CD4-positive, alpha-beta T cell treated with Interleukin-2 at 100 ng/mL for 4 hours (primary cell): ENCODE measurements at regions not wholly inside any gene's neighbourhood (a gene's known extent, or its start where the extent isn't known, plus 50 kb on each side); places are given as distances from the start of the nearest gene placed in this dataset.
A peak's percentile ranks its signal among the peaks of the same experiment; 100 is the strongest.
"Not testable (repeated sequence)": the region's sequence is repeated elsewhere in the genome, so short reads cannot be mapped to it uniquely, and the experiment has no call there.

Experiments used
- DNase-seq: peaks from one replicate; pipeline ENCODE4 v3.0.0-alpha.2; 2020; ENCODE audit warnings: low spot score

GRCh38 chr10:124164264-124164663, 70.9 kb upstream of the CHST15 start:
- no peak for DNase-seq

GRCh38 chr10:124162774-124163354, 69.5 kb upstream of the CHST15 start:
- no peak for DNase-seq

DNA sequence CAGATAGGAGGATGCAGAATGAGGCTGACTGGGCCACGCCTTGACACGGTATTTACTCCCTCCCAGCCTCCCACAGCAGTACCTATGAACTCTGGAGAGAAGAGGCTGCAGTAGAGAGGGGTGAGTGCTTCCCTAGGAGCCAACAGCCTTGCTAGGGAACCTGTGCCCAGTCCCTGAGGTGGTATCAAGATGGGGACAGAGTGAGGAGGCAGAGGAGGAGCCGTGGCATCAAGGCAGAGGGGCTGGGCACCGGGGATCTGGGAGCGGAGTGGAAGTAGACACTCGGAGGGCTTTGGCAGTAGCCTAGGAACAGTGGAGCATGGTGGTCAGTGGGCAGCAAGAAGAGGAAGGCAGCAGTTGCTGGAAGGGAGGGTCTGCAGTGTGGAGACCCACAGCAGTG, 68.7 kb upstream of the CHST15 start:
- no peak for DNase-seq

DNA sequence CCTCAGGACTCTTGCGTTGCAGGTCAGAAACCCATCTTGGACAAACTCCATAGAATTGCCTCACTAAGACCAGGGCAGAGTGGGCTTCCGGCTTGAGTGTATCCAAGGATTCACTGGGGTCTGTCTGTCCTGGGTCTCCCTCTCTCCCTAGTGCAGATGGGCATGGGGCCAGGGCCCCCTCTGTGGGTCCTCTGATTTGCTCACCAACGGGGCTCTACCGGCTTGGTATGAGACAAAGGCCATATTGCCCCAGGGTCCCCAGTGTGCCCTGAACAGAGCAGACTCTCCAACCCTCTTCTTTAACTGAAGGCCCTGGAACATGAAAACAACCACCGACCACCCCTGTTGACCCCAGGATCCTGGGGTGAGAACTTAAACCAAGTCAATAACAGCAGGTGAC, 68.2 kb upstream of the CHST15 start:
- no peak for DNase-seq

DNA sequence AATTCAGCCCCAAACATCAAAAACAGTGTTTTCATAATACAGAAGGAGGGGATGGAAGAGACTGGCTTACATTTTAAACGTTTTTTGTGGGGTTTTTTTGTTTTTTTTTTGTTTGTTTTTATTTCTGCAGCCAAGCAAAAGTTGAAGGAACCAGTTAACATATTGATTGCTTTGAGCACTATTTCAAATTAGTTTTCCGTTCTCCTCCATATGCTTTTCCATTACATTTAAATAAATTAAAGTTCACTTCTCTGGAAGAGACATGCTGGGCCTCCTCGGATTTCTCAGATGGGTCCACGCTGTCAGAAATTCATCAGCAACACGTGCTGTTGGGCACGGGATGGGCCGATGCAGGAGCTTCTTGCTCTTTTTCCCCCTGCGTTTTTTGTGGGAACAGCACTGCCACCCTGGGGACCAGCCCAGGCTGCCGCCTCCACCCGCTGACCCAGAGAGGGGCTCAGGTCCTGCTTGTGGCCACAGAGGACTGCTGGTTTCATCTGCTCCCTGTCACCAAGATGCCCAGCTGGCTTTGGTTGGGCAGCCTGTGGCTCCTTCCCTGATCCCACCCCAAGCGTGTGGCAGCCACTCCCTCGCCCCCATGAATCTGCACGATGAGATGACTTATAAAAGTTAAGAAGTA, 67.7 kb upstream of the CHST15 start:
- DNase-seq = no peak

GRCh38 chr10:124160176-124160575, 66.8 kb upstream of the CHST15 start:
- no peak for DNase-seq

- DNase-seq = no peak
Observed at GRCh38 chr10:124159153-124159552, 65.8 kb upstream of the CHST15 start.

DNA sequence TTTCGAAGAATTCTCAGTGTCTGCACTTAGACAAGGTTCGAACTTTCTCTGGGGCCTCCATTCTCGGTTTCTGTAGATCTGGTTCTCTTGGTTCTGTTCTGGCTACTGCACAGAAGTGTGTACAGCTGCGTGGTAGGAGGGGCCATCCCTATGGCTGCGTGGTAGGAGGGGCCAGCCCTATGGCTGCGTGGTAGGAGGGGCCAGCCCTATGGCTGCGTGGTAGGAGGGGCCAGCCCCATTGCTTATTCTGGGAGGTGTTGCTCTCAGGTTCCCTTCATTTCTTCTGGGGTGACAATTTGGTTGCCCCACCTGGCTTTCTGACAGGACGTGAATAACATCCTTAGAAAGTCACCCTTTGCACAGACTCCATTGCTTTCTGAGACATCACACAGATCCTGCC, 65.2 kb upstream of the CHST15 start:
- DNase-seq = no peak

DNA sequence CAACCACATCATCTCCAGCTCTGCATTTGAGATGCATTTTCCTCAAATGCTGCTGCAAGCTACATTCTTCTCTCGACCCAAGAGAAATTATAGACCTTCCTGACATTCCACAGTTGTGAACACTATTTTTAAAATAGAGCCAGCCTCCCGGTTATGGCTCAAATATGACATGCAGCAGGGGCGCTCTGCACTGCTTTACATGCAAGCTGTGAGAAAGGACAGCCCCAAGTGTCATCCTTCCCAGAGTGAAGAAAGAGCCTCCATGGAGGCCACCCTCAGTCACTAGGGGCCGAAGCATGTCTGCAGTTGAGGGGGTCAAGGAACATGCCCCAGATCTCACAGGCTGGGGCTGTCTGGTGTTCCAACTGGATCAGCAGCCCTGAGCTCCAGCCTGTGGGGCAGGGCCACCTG, 63.9 kb upstream of the CHST15 start:
- no peak for DNase-seq

DNA sequence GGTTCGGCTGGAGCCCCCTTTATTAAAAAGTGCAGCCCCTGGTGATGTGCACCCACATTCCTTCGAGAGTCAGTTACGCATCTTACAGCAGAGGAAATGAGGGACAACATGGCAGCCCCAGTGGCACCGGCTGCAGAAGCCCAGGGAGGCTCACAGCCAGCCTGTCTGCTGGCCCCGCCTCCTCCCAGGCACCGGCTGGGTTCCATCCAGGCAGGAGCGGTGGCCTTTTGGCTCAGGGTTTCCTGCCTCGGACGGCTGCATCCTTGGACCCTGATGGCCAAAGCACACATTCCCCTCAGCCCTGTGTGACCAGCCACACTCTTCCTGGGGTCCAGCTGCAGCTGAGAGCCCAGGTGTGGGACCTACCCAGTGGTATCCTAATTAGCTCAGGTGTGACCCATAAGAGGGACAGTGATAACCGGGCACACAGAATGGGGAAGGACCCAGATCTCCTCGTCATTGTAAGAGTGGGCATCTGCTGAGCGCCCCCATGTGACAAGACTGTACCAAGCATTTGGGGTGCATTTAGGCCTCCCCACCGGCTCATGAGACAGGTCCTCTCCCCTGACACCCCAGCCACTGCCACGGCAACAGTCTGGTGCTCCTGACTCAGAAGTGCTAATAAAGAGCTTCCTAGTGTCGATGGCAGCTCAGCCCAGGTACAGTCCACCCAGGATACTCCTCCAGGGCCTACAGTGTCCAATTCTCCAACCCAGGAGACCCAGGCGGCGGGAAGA, 63.3 kb upstream of the CHST15 start:
- no peak for DNase-seq

GRCh38 chr10:124155781-124156435, 62.5 kb upstream of the CHST15 start:
- DNase-seq = no peak

DNA sequence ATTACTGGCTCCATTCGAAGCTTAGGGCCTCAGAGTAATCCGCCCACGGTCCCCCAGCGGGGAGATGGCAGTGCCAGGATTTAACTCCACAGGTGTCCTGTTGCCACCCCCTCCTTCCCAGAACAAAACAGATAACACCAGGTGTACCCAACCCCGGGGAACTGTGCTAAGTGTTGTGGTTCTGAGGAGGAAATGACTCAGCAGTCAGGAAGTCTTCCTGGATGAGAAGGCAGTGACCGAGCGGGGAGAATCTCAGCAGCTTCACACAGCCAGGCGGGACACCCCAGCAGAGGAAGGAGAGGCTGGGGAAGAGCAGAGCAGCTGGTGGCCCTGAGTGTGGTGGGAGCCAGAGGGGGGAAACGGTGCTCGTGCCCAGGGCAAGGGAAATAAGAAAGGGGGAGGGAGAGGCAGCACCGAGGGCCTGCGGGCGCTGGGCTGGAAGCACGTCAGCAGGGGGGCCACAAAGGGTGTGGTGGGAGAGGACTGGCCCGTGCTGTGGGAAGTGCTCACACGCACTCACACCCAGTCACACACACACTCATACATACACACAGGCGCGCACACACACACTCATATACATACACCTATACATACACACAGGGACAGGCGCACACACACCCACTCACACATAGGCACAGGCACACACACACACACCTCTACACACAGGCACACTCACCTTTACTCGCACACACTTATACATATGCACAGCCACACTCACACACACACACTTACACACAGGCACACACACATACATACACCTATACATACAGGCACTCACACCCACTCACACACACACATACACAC, 59.8 kb upstream of the CHST15 start:
- DNase-seq = peak; percentile 43

- no peak for DNase-seq
Observed at GRCh38 chr10:124152139-124153022, 59.0 kb upstream of the CHST15 start.

- DNase-seq = no peak
Observed at GRCh38 chr10:124151466-124152095, 58.2 kb upstream of the CHST15 start.

- no peak for DNase-seq
Observed at GRCh38 chr10:124150807-124151417, 57.5 kb upstream of the CHST15 start.

- no peak for DNase-seq
Observed at GRCh38 chr10:124150189-124150806, 56.9 kb upstream of the CHST15 start.

DNA sequence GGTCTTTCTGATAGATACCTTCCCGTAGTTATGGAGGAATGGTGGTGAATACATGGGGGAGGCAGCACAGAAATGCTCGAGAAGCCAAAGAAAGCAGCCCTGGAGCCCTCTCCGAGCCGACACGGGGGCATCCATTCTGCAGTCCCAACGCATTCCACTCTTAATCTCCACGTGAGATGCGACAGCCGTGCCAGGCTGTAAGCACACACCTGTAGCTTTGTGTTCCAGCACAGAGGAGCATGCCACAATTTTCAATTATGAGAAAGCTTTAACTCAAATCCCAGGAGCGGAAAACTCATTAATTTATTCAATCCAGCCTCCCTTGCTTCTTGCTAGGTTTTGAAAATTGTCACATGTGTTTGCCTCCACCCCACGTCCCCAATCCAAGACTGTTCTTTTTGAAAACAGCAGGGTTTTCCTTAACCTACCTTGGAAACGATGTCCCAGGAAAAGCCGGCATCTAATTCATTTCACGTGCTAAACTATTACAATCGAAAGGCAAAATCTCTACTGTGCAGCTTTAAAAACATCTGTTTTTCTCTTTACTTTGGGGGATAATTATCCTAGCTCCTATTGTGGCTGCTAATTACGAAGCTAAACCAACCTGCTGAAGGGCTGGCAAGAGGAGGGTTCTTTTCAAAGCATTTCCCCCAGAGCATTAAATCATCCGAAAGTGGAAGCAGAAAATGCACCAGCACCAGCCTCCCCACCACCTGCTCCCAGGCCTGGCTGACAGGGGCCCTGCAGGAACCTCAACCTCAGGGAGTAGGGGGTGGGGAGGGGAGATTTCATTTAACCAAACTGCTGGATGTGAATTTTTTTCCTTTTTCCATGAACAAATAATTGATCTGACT, 56.0 kb upstream of the CHST15 start:
- no peak for DNase-seq

- DNase-seq = not testable (repeated sequence)
Observed at GRCh38 chr10:124148509-124149188, 55.3 kb upstream of the CHST15 start.
